IgD-negative memory B cell (primary cell): ENCODE measurements at regions not wholly inside any gene's neighbourhood (a gene's known extent, or its start where the extent isn't known, plus 50 kb on each side); places are given as distances from the start of the nearest gene placed in this dataset.
"Not testable (repeated sequence)": the region's sequence is repeated elsewhere in the genome, so short reads cannot be mapped to it uniquely, and the experiment has no call there.

Experiments used
- H3K27ac Mint-ChIP-seq, 3 donors: one replicate each; pipeline ENCODE4 v1.8.0; 2020 to 2022; ENCODE audit warnings: mild to moderate bottlenecking in 3 of 3, mixed read lengths in 3 of 3, moderate library complexity in 1 of 3
- H3K27me3 Mint-ChIP-seq: one replicate; pipeline ENCODE4 v1.8.0; 2021; ENCODE audit warnings: mixed read lengths
- H3K36me3 Mint-ChIP-seq: one replicate; pipeline ENCODE4 v1.8.0; 2020; ENCODE audit warnings: mild to moderate bottlenecking, mixed read lengths
- H3K4me1 Mint-ChIP-seq, 3 donors: one replicate each; pipeline ENCODE4 v1.8.0; 2020 to 2022; ENCODE audit warnings: mixed read lengths in 3 of 3, mild to moderate bottlenecking in 1 of 3
- H3K4me3 Mint-ChIP-seq, 4 donors: one replicate each; pipeline ENCODE4 v1.8.0; 2020 to 2022; ENCODE audit warnings: mild to moderate bottlenecking in 4 of 4, mixed read lengths in 4 of 4, moderate library complexity in 3 of 4
- H3K9me3 Mint-ChIP-seq, 3 donors: one replicate each; pipeline ENCODE4 v1.8.0; 2020 to 2021; ENCODE audit warnings: mixed read lengths in 3 of 3, mild to moderate bottlenecking in 1 of 3

GRCh38 chr5:24094081-24094679 is 550.6 kb downstream of the CDH10 start:
- Mint-ChIP-seq H3K36me3 (no peaks in the 10 kb centered on the region), H3K27ac (no peak overlapping the region)

GRCh38 chr5:24102010-24102409 is 542.8 kb downstream of the CDH10 start:
- peaks cover 0 to 5% (median 4%) of the 10 kb centered on the region in 3 donors for H3K9me3 Mint-ChIP-seq
- H3K4me1 Mint-ChIP-seq: no peaks in the 10 kb centered on the region
- H3K4me3 Mint-ChIP-seq: no peak overlapping the region
- no peaks in the 10 kb centered on the region for H3K27me3 Mint-ChIP-seq
- H3K27ac Mint-ChIP-seq: no peak overlapping the region
- peaks cover 1% of the 10 kb centered on the region for H3K36me3 Mint-ChIP-seq

More at GRCh38 chr5:24094081-24094679, 550.6 kb downstream of the CDH10 start:
- Mint-ChIP-seq H3K27me3 (no peaks in the 10 kb centered on the region), H3K4me3 (no peak overlapping the region), H3K9me3 (peaks cover 3 to 16% (median 5%) of the 10 kb centered on the region in 3 donors), H3K4me1 (no peaks in the 10 kb centered on the region)

DNA sequence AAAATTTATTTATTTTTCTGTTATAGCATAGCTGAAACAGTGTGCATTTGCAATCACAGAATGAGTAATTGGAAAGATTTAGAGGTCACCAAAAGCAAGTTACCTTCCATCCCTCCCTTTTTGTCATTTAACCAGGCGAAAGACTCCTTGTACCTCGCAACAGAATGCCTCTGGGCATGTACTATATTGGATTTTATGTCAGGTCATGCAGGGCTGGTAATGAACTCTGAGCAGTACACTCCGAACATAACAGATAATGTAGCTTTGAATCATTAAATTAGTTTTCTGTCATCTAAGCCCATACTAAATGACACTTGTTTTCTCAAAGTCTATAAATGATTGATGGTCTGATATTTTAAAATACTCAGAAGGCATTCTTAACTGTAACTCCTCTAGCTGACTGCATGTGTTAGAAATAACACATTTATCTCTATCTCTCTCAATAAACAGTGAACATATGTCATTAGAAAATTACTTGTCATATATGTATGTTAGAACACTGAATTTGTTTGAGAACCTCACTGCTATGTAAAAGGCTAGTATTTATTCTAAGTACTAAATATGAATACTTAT is 541.2 kb downstream of the CDH10 start:
- no peak overlapping the region for H3K4me3 Mint-ChIP-seq
- H3K27ac Mint-ChIP-seq: no peak overlapping the region
- no peaks in the 10 kb centered on the region for H3K27me3 Mint-ChIP-seq
- H3K4me1 Mint-ChIP-seq: no peaks in the 10 kb centered on the region
- peaks cover 0 to 1% (median 0%) of the 10 kb centered on the region in 3 donors for H3K9me3 Mint-ChIP-seq
- H3K36me3 Mint-ChIP-seq: peaks cover 1% of the 10 kb centered on the region

DNA sequence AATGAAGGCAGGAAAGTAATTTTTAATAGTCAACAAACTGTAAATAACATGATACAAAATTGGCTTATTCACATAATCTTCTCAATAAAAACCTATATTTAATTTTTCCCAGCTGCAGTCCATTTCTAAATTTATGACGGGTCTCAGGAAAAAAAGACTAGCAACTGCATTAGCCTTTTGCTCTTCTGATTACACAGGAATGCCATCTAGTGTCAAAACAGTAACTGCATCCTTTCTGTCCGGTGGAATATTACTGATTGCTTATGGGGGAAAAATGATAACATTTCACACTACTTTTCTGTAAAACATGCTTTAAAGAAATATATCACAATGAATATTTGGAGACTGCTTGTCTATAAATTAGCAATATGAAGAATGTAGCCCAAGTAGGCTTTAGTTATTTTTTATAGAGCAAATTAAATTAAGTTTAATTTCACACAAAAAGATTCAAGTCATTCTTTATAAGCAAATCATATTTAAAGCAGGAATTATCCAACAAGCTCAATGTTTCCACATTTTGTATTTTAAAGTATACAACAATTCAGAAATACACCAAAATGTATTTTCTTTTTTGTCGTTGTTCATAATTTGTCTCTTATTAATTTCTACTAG is 534.7 kb downstream of the CDH10 start:
- no peaks in the 10 kb centered on the region for H3K36me3 Mint-ChIP-seq
- H3K27me3 Mint-ChIP-seq: no peaks in the 10 kb centered on the region
- H3K4me3 Mint-ChIP-seq: no peak overlapping the region
- no peak overlapping the region for H3K27ac Mint-ChIP-seq
- no peaks in the 10 kb centered on the region for H3K4me1 Mint-ChIP-seq
- H3K9me3 Mint-ChIP-seq: peaks cover 0 to 2% (median 1%) of the 10 kb centered on the region in 3 donors

- no peaks in the 10 kb centered on the region for H3K36me3 Mint-ChIP-seq
- no peak overlapping the region for H3K4me3 Mint-ChIP-seq
- H3K4me1 Mint-ChIP-seq: no peaks in the 10 kb centered on the region
- no peak overlapping the region for H3K27ac Mint-ChIP-seq
- H3K27me3 Mint-ChIP-seq: no peaks in the 10 kb centered on the region
- peaks cover 3 to 13% (median 5%) of the 10 kb centered on the region in 3 donors for H3K9me3 Mint-ChIP-seq
Measured at GRCh38 chr5:24112420-24112819, 532.4 kb downstream of the CDH10 start.

DNA sequence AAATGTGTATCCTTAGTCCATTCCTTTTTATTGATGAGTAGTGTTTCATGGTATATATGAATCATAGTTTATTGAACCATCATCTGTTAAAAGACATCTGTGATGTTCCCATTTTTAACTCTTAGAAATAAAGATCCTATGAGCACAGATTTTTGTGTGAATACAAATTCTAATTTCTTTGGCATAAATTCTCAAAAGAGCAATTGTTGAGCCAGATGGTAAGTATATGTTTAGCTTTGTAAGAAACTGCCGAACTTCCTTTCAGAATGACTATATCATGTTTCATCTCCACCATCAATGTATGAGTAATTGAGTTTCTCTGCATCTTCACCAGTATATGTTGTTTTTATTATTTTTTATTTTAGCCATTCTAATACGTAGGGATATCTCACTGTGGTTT is 526.4 kb downstream of the CDH10 start:
- Mint-ChIP-seq H3K27ac (no peak overlapping the region), H3K4me1 (no peaks in the 10 kb centered on the region), H3K27me3 (no peaks in the 10 kb centered on the region), H3K9me3 (peaks cover 5 to 31% (median 5%) of the 10 kb centered on the region in 3 donors), H3K4me3 (no peak overlapping the region), H3K36me3 (no peaks in the 10 kb centered on the region)

DNA sequence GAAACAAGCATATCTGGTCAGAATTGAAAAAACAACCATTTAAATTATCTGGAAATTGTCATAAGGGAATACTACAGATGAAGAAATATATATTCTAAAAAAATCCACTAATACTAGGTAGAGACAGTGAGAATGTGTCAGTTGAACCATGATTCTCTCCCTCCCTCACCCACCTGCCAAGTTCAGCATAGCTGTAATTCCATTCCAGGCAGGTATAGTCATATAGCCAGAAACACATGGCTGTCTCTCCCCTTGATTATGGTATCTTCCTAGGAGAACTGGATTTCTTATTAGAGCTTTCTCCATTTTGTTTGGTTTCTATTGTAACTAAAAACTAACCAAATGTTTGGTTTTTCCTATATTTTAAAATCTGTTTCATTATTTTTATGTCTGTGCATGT is 509.2 kb downstream of the CDH10 start:
- H3K4me1 Mint-ChIP-seq: no peaks in the 10 kb centered on the region
- no peaks in the 10 kb centered on the region for H3K36me3 Mint-ChIP-seq
- no peak overlapping the region for H3K27ac Mint-ChIP-seq
- H3K4me3 Mint-ChIP-seq: no peak overlapping the region
- peaks cover 0 to 4% (median 3%) of the 10 kb centered on the region in 3 donors for H3K9me3 Mint-ChIP-seq
- H3K27me3 Mint-ChIP-seq: no peaks in the 10 kb centered on the region

- Mint-ChIP-seq H3K36me3 (no peaks in the 10 kb centered on the region), H3K27me3 (no peaks in the 10 kb centered on the region), H3K9me3 (peaks cover 0 to 4% (median 2%) of the 10 kb centered on the region in 3 donors), H3K27ac (no peak overlapping the region), H3K4me1 (no peaks in the 10 kb centered on the region), H3K4me3 (no peak overlapping the region)
Measured at GRCh38 chr5:24141046-24141445, 503.7 kb downstream of the CDH10 start.

DNA sequence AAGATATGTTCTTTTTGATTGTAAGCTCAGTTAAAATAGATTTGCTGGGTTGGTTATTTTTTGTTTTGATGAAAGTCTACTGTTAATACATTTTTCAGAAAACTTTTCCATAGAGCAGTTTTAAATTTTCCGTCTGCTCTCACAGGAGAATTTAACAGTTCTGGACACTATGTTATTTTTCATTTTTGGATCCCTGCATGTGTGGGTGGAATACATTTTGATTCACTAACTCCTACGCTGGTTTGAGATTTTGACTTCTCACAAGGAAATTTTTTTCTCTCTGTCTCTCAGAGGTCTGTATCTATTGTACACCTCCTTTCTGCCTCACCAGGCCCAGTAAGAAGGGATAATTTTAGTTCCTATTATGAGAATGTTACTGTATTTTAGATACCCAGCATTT is 502.4 kb downstream of the CDH10 start:
- Mint-ChIP-seq H3K27ac (no peak overlapping the region), H3K4me1 (no peaks in the 10 kb centered on the region), H3K27me3 (no peaks in the 10 kb centered on the region), H3K36me3 (no peaks in the 10 kb centered on the region), H3K9me3 (peaks cover 0 to 4% (median 1%) of the 10 kb centered on the region in 3 donors), H3K4me3 (no peak overlapping the region)

- no peaks in the 10 kb centered on the region for H3K36me3 Mint-ChIP-seq
- H3K4me3 Mint-ChIP-seq: no peak overlapping the region
- peaks cover 0 to 5% (median 4%) of the 10 kb centered on the region in 3 donors for H3K9me3 Mint-ChIP-seq
- H3K27me3 Mint-ChIP-seq: no peaks in the 10 kb centered on the region
- no peaks in the 10 kb centered on the region for H3K4me1 Mint-ChIP-seq
- no peak overlapping the region for H3K27ac Mint-ChIP-seq
Measured at GRCh38 chr5:24145806-24146205, 499.0 kb downstream of the CDH10 start.

DNA sequence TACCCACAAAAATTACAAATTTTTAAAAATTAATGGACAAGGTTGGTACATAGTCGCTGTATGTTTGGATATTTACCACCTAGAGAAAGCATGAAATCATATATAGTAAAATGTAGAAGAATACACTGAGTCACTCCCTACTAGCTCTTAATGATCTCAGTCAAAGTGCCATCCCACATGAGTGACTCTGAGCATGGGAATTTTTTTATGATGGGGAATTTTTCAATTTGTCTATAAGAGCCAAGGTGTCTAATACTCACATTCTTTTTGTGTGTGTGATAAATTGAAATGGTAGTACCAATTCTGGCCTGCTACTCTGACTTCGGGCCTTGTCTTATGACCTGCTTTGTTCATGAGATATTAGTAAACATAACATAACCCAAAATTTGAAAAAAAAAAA is 483.2 kb downstream of the CDH10 start:
- Mint-ChIP-seq H3K9me3 (peaks cover 0 to 18% (median 1%) of the 10 kb centered on the region in 3 donors), H3K27me3 (no peaks in the 10 kb centered on the region)

DNA sequence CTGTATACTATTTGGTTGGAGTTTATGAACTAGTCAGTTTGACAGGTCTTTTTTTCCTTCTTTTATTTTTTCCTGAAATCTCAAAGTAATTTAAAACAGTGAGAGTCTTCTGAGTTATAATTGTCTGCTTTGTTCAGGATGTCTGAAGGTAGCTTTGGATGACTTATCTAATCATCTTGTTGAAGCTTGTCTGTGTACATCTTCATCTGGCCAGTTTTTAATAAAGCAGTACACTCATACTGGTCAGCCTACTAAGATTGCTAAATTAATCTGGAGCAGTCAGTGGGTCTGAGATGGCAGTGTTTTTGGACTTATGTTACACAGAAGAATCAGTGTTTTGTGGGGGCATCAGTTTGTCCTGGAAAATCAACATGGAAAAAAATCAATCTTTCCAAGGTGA is 482.4 kb downstream of the CDH10 start:
- Mint-ChIP-seq H3K4me1 (no peaks in the 10 kb centered on the region), H3K9me3 (peaks cover 0 to 14% (median 1%) of the 10 kb centered on the region in 3 donors), H3K36me3 (no peaks in the 10 kb centered on the region), H3K27ac (no peak overlapping the region), H3K27me3 (no peaks in the 10 kb centered on the region), H3K4me3 (no peak overlapping the region)

More for the DNA sequence above, 483.2 kb downstream of the CDH10 start:
- Mint-ChIP-seq H3K36me3 (no peaks in the 10 kb centered on the region), H3K27ac (no peak overlapping the region), H3K4me3 (no peak overlapping the region), H3K4me1 (no peaks in the 10 kb centered on the region)

DNA sequence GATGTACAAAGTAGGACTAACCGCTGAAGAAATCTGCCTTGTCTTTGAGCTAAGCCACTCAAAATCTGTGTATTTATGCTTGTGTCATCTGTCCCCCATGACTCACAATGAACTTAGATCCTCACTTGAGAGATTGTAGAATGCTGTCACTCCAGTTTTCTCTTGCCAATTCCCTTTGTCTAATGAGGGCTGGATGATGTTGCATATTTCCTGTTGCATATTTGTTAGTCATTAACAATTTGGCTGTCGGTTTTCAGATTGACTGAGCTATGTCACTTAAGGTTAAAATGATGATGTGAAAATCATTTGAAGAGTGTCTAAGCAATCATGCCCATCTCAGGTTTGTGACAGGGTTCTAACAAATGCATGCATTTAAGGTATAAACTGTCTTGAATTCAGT is 481.7 kb downstream of the CDH10 start:
- H3K9me3 Mint-ChIP-seq: peaks cover 0 to 18% (median 1%) of the 10 kb centered on the region in 3 donors
- no peak overlapping the region for H3K4me3 Mint-ChIP-seq
- no peaks in the 10 kb centered on the region for H3K36me3 Mint-ChIP-seq
- H3K27ac Mint-ChIP-seq: no peak overlapping the region
- H3K27me3 Mint-ChIP-seq: no peaks in the 10 kb centered on the region
- no peaks in the 10 kb centered on the region for H3K4me1 Mint-ChIP-seq

GRCh38 chr5:24167806-24168205 is 477.0 kb downstream of the CDH10 start:
- Mint-ChIP-seq H3K4me1 (no peaks in the 10 kb centered on the region), H3K27me3 (no peaks in the 10 kb centered on the region), H3K9me3 (peaks cover 0 to 7% (median 1%) of the 10 kb centered on the region in 3 donors), H3K27ac (no peak overlapping the region), H3K36me3 (no peaks in the 10 kb centered on the region), H3K4me3 (no peak overlapping the region)

DNA sequence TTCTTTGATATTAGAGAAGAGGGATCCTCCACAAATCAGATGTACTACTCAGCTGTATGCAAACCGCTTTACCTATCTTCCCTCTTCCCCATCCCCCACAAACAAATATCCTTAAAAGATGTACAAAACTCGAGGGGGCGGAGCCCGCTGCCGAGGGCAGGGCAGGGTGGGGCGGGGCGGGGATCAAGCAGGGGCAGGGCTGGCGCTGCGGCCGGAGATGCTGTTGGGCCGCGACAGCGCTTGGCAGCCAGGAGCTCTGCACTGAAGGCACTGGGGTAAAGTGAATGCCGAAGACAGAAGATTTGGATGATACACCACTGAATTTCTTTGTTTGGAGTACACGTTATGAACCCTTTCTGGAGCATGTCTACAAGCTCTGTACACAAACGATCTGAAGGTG is 474.8 kb downstream of the CDH10 start:
- Mint-ChIP-seq H3K4me3 (no peak overlapping the region), H3K36me3 (no peaks in the 10 kb centered on the region), H3K4me1 (no peaks in the 10 kb centered on the region), H3K27me3 (no peaks in the 10 kb centered on the region), H3K27ac (no peak overlapping the region), H3K9me3 (peaks cover 0 to 7% (median 0%) of the 10 kb centered on the region in 3 donors)

DNA sequence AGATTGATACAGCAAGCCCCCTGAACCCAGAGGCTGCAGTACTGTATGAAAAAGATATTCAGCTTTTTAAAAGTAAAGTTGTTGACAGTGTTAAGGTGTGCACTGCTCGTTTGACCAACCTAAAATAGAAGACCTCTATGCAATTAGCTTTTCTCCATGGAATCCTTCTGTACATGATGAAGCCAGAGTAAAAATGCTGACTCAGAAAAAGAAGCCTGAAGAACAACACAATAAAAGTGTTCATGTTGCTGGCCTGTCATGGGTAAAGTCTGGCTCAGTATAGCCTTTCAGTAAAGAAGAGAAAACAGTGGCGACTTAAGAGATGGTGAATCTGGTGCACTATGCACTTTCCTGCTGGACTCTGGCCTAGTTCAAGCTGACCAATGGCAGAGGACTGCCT is 473.8 kb downstream of the CDH10 start:
- H3K4me1 Mint-ChIP-seq, H3K4me3 Mint-ChIP-seq, H3K36me3 Mint-ChIP-seq, H3K27ac Mint-ChIP-seq, H3K9me3 Mint-ChIP-seq, H3K27me3 Mint-ChIP-seq: not testable (repeated sequence)
